Lung microvascular endothelial cell (primary cell): ENCODE measurements at regions not wholly inside any gene's neighbourhood (a gene's known extent, or its start where the extent isn't known, plus 50 kb on each side); places are given as distances from the start of the nearest gene placed in this dataset.

Source experiments
- DNase-seq, 2 donors: peaks; one replicate each; pipeline versions ENCODE4 v3.0.0 to v3.0.0-alpha.2; 2010; ENCODE audit warnings: low read depth in 2 of 2

GRCh38 chr2:14137643-14138042, 494.9 kb upstream of the LRATD1 start:
- DNase-seq, result no peak

- DNase-seq, result no peak
These were observed 492.4 kb upstream of the LRATD1 start for GRCh38 chr2:14140009-14140550.

DNA sequence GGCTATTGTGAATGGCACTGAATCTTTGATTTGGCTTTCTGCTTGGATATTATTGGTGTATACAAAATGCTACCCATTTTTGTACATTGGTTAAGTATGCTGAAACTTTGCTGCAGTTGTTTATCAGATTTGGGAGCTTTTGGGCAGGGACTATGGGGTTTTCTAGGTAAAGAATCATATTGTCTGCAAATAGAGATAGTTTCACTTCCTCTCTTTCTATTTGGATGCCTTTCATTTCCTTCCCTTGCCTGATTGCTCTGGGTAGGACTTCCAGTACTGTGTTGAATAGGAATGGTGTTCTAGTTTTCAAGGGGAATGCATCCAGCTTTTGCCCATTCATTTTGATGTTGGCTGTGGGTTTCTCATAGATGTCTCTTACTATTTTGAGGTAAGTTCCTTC, 489.1 kb upstream of the LRATD1 start:
- no peak for DNase-seq

DNA sequence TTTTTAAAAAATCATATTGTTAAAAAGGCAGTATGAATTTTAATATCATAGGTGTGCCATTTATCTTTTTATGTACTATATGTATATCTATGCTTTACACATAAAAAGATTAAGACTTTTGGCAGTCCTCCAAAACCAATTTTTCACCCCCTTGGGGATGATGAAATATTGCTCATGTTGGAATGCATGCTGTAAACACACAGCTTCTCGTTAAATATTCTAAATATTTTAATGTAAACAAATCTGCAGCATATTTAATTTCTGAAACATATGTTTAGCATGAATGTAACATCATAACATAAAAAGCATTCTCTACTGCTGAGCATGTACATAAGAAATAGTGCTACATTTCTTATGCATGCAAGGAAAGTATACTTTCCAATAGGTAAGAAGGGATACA, 484.3 kb upstream of the LRATD1 start:
- peak in 1 of 2 donors; percentile 19 for DNase-seq

GRCh38 chr2:14157816-14158215, 474.7 kb upstream of the LRATD1 start:
- DNase-seq, result no peak

DNA sequence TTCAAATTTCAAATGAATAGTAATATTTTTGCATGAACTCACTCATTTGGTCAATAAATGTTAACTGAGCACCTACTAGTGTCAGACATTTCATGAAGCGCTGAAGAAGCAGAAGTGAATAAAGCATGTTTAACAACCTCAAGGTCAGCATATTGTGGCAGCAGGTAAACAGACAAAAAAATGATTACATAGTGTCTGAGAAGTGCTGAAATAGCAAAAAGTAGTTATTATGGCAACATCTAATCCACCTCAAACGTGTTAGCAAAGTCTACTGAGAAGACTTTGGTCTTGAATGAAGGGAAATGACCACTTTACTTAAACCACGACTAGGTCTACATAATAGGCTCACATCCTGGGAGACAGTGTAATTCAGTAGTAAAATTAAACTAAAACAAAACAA, 452.2 kb upstream of the LRATD1 start:
- no peak for DNase-seq

GRCh38 chr2:14182227-14182946, 450.1 kb upstream of the LRATD1 start:
- no peak for DNase-seq

GRCh38 chr2:14185906-14186305, 446.6 kb upstream of the LRATD1 start:
- DNase-seq, result no peak

DNA sequence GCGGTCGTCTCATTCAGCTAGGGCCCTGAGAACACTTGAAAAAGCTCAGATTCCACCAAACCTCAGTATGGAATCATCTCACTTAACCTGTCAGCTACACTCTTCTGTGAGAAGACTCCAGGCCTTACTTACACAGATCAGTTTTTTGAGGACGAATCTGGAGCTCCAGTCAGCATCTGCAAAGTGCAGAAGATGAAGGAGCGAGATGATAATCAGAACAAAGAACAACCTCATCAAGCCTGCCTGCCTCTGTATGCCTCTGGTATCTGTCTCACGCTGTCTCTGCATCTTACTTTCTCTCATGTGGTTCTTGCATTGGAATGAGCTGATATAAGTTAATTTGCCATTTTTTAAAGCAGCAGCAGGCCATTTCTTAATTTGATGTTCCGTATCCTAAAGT, 444.1 kb upstream of the LRATD1 start:
- no peak for DNase-seq

- DNase-seq, result peak; percentile 52 to 83
These were observed 442.6 kb upstream of the LRATD1 start for GRCh38 chr2:14189929-14190328.

- no peak for DNase-seq
These were observed 438.3 kb upstream of the LRATD1 start for GRCh38 chr2:14194233-14194632.

- peak in 1 of 2 donors; percentile 68 for DNase-seq
These were observed 435.2 kb upstream of the LRATD1 start for GRCh38 chr2:14197293-14197692.

DNA sequence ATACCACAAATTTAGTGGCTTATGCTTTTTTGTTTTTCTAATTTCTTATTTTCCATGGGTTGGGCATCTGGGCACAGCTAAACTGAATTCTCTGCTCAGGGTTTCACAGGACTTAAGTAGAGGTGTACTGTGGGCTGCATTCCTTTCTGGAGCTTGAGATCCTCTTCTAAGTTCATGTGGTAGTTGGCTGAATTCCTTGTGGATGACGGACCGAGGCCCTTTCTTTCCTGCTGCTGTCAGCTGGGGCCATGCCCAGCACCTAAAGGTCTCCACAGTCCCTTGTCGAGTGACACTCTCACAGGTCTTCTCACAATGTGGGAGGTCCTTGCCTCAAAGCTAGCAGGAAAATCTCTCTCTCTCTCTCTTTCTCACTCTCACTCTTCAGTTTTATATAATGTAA, 433.5 kb upstream of the LRATD1 start:
- DNase-seq, result peak in 1 of 2 donors; percentile 14

DNA sequence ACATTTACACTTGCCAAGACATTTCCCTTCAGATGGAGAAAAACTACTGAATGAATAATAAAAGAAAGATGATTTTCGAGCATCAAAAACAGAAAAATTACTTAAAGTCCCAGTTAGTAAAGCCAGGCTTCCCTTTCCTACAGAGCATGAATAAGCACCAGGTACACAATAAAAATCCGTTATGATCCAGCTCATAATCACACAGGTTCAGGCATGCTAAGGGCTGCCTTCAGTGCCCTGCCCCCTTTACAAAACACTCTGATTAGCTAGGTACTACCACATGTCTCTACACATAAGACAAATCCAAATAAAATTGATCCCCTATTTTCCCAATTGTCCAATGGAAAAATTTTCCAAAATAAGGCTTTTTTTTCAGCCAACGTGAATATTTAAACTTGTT, 413.2 kb upstream of the LRATD1 start:
- no peak for DNase-seq

DNA sequence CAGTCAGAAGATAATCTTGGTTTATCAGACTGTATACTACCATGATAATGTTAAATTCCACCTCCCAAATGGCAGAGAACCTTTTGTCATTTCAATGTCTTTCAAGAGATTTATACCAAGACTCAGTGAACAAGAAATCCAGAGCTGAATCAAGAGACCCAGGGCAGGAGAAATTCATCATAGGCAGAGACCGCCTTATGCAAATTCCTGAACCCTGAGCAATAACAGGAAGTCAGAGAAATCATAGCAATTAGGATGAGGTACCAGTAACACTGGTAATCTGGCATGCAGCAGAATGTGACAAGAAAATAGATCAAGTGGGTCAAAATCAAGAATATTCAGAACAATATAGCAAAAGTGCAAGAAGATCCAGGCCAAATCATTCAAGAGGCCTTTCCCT, 412.4 kb upstream of the LRATD1 start:
- DNase-seq, result peak in 1 of 2 donors; percentile 38

DNA sequence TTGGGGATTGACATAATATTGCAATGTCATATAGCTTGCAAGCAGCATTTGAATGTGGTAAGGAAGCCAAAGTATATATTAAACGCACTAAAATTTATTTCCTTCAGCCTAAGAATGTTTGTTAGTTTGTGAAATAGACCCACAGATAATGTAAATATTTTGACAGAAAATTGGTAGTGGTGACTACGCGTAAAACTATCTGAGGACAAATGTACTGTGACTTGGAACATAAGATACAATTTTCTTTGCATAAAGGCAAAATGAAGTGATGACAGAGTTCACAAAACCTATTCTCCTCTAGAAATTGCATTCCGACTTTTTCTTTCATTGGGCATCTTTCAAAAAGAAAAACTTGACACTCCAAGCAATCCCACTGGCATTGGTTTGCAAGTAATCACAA, 411.1 kb upstream of the LRATD1 start:
- DNase-seq, result no peak

- DNase-seq, result no peak
These were observed 408.9 kb upstream of the LRATD1 start for GRCh38 chr2:14223576-14223975.

DNA sequence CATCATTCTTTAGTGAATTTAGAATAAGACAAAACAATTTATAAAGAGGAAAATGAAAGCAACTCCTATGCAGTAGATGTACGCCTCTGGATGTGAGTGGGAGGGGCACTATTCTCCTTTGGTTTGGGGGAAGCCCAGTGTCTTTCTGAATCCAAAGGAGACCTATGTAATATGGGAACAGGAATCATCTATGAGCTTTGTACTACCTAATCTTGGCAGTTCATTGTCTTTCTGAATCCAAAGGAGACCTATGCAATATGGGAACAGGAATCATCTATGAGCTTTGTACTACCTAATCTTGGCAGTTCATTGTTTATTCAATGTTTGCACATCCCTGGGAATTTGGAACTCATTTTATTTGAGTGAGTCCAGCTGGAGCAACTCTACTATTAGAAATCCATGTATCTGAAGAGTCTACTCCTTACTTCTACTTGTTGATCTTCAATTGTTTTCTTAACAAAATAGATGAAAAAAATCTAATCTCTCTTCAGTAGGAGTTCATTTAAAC, 401.1 kb upstream of the LRATD1 start:
- no peak for DNase-seq

DNA sequence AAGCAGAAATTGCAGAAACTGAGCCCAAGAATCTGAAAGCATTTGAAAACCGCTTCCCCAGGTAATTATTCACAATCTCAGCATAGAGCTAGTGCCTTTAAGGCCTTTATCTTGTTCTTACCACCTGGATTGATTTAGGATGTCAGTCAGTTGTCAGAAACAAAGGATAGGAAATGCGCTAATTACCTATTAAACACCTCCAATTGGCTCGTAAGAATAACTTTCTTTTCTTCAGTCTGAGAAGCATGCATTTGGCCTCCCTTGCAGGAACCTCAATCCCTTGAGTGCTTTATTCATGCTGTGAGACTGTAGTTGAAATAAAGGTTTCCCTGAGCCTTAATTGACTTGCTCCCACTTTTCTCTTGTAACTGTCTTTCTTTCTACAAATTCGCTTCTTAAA, 400.3 kb upstream of the LRATD1 start:
- DNase-seq, result no peak

DNA sequence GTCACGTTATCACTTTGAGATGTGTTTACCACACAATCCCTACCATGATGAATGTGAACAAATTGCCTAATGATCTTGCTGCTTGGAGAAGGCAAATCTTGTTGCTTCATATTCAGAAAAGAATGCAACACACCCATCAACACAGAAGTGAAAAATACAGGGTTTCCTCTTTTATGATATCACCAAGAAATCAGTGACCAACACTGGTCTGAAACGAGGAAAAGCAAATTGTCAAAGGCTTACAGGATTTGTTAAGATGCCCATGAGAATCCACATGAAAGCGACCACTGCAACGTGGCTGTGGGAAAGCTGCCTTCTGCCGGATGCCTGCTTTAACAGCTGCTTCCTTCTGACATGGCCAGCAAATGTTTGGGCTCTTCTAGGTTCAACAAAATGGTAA, 397.6 kb upstream of the LRATD1 start:
- peak; percentile 20 to 90 for DNase-seq

GRCh38 chr2:14235667-14236066, 396.9 kb upstream of the LRATD1 start:
- peak in 1 of 2 donors; percentile 47 for DNase-seq

- DNase-seq, result no peak
These were observed 394.6 kb upstream of the LRATD1 start for GRCh38 chr2:14237902-14238301.

DNA sequence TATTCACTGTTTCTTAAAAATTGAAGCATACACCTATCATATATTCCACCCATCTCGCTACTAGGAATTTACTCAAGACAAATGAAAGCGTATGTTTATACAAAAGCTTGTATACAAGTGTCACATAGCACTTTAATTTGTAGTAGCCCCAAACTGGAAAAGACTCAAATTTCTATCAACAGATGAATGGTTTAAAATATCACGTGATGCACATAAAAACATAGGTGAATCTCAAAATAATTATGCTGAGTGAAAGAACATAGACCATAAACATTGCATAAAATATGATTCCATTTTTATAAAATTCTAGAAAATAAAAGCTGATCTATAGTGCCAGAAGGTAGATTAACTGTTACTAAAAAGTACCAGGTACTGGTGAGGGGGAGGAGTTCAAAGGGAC, 392.9 kb upstream of the LRATD1 start:
- no peak for DNase-seq
